IMR-90 (cell line): ENCODE measurements at regions not wholly inside any gene's neighbourhood (a gene's known extent, or its start where the extent isn't known, plus 50 kb on each side); places are given as distances from the start of the nearest gene placed in this dataset.

Experiments
- ATAC-seq: fragments of 200-7000 bp; cut with Tn5 transposase; 2 replicates; pipeline ENCODE4 v1.9.1; 2020; ENCODE audit warnings: low read depth, mild to moderate bottlenecking, moderate library complexity
- BruUV-seq: library from RNA; stranded (reverse); fragments of 400-500 nt; replicated peaks from 2 replicates; lab custom pipeline; 2021; lab: Mats Ljungman, UMichigan
- CTCF ChIA-PET: fragments of 300-600 bp; formaldehyde crosslinking; extraction: SDS; loops from one replicate; lab custom pipeline; 2021; ENCODE audit warnings: antibody characterized with exemption; lab: Yijun Ruan, JAX
- POLR2A ChIA-PET: fragments of 300-600 bp; sonication (Branson Sonifier 250); formaldehyde crosslinking; loops from one replicate; lab custom pipeline; 2022; ENCODE audit warnings: antibody characterized with exemption; ENCODE audit not compliant: unreplicated experiment; lab: Charles Lee
- DNase-seq: peaks from one replicate; pipeline ENCODE4 v3.0.0; 2013
- H2AFZ ChIP-seq: replicated peaks from 2 replicates; pipeline ENCODE3; 2013; ENCODE audit warnings: low read length, mild to moderate bottlenecking; ENCODE audit not compliant: poor library complexity
- H2AK5ac ChIP-seq: 2 replicates; pipeline ENCODE4 v1.6.1; 2013; ENCODE audit warnings: low read depth, low read length, inconsistent platforms
- H2AK9ac ChIP-seq: replicated peaks from 2 replicates; pipeline ENCODE3; 2013; ENCODE audit warnings: mild to moderate bottlenecking, low read depth, low read length, moderate library complexity; ENCODE audit not compliant: poor library complexity
- H2BK120ac ChIP-seq: 2 replicates; pipeline ENCODE4 v1.6.1; 2013; ENCODE audit warnings: low read depth, low read length, inconsistent platforms
- H2BK15ac ChIP-seq: 3 replicates; pipeline ENCODE4 v1.6.1; 2013; ENCODE audit warnings: low read depth, low read length, inconsistent platforms
- H2BK20ac ChIP-seq: 2 replicates; pipeline ENCODE4 v1.6.1; 2013; ENCODE audit warnings: low read depth, mild to moderate bottlenecking, inconsistent platforms, low read length, moderate library complexity
- H2BK5ac ChIP-seq: 2 replicates; pipeline ENCODE4 v1.6.1; 2013; ENCODE audit warnings: mild to moderate bottlenecking, low read depth, low read length, inconsistent platforms; ENCODE audit not compliant: poor library complexity, severe bottlenecking
- H3K14ac ChIP-seq: replicated peaks from 2 replicates; pipeline ENCODE4 v1.6.1; 2013; ENCODE audit warnings: low read depth, low read length, inconsistent platforms
- H3K18ac ChIP-seq: 2 replicates; pipeline ENCODE4 v1.6.1; 2013; ENCODE audit warnings: low read depth, low read length, control low read depth
- H3K23ac ChIP-seq: 2 replicates; pipeline ENCODE4 v1.6.1; 2013; ENCODE audit warnings: low read depth, low read length, inconsistent platforms
- H3K27ac ChIP-seq: 2 replicates; pipeline ENCODE4 v1.5.1; 2013; ENCODE audit warnings: mild to moderate bottlenecking, control low read depth, low read length; ENCODE audit not compliant: insufficient read depth
- H3K27me3 ChIP-seq: 2 replicates; pipeline ENCODE4 v1.6.1; 2013; ENCODE audit warnings: low read length; ENCODE audit not compliant: control insufficient read depth, insufficient read depth
- H3K36me3 ChIP-seq: 2 replicates; pipeline ENCODE4 v1.6.1; 2013; ENCODE audit warnings: low read length, mixed read lengths; ENCODE audit not compliant: control insufficient read depth, insufficient read depth
- H3K4ac ChIP-seq: 2 replicates; pipeline ENCODE4 v1.6.1; 2013; ENCODE audit warnings: low read depth, low read length, inconsistent platforms
- H3K4me1 ChIP-seq: 2 replicates; pipeline ENCODE4 v1.6.1; 2013; ENCODE audit warnings: low read length, mixed read lengths; ENCODE audit not compliant: control insufficient read depth, insufficient read depth
- H3K4me2 ChIP-seq: 2 replicates; pipeline ENCODE4 v1.6.1; 2013; ENCODE audit warnings: low read depth, mild to moderate bottlenecking, control low read depth, low read length, moderate library complexity
- H3K4me3 ChIP-seq: 2 replicates; pipeline ENCODE4 v1.5.1; 2013; ENCODE audit warnings: low read depth, mild to moderate bottlenecking, control low read depth, low read length, moderate library complexity; ENCODE audit not compliant: insufficient read depth
- H3K56ac ChIP-seq: 2 replicates; pipeline ENCODE4 v1.6.1; 2013; ENCODE audit warnings: low read length, inconsistent platforms; ENCODE audit not compliant: insufficient read depth; ENCODE audit errors: extremely low read depth
- H3K79me1 ChIP-seq, 2 experiments: 2 replicates each; pipeline ENCODE4 v1.6.1; 2013; ENCODE audit warnings: low read length in 2 of 2, inconsistent platforms in 1 of 2, low read depth in 1 of 2
- H3K9ac ChIP-seq: 2 replicates; pipeline ENCODE4 v1.6.1; 2013; ENCODE audit warnings: low read depth, low read length, control low read depth
- H3K9me1 ChIP-seq: 2 replicates; pipeline ENCODE4 v1.6.1; 2013; ENCODE audit warnings: low read length, inconsistent platforms; ENCODE audit not compliant: insufficient read depth
- H3K9me3 ChIP-seq: 2 replicates; pipeline ENCODE4 v1.6.1; 2013; ENCODE audit warnings: low read length; ENCODE audit not compliant: control insufficient read depth, insufficient read depth
- H4K20me1 ChIP-seq: 2 replicates; pipeline ENCODE4 v1.6.1; 2013; ENCODE audit warnings: low read length, inconsistent platforms; ENCODE audit not compliant: insufficient read depth
- H4K5ac ChIP-seq: 2 replicates; pipeline ENCODE4 v1.6.1; 2013; ENCODE audit warnings: mild to moderate bottlenecking, low read depth, low read length, control low read depth
- H4K8ac ChIP-seq, 2 experiments: 2 replicates each; pipeline ENCODE4 v1.6.1; 2013; ENCODE audit warnings: low read depth in 2 of 2, low read length in 2 of 2, control low read depth in 1 of 2, inconsistent platforms in 1 of 2
- H4K91ac ChIP-seq: 2 replicates; pipeline ENCODE4 v1.6.1; 2013; ENCODE audit warnings: low read depth, low read length, inconsistent platforms; ENCODE audit not compliant: insufficient read depth
- BHLHE40 ChIP-seq: fragments of 150-350 bp; IDR thresholded peaks from 2 replicates; pipeline ENCODE4 v1.6.1; 2016; ENCODE audit warnings: mild to moderate bottlenecking, low read depth, low read length
- CEBPB ChIP-seq: IDR thresholded peaks from 2 replicates; pipeline ENCODE4 v1.6.1; 2012; ENCODE audit warnings: low read depth, low read length, improper control_type of control experiment
- CHD1 ChIP-seq: IDR thresholded peaks from 2 replicates; pipeline ENCODE4 v1.6.1; 2012; ENCODE audit warnings: low read depth, low read length, improper control_type of control experiment
- CTCF ChIP-seq: conservative IDR thresholded peaks from 2 replicates; pipeline ENCODE4 v1.5.1; 2012; ENCODE audit warnings: mild to moderate bottlenecking, low read depth, low read length, improper control_type of control experiment
- ELK1 ChIP-seq: fragments of 150-350 bp; IDR thresholded peaks from 2 replicates; pipeline ENCODE4 v1.6.1; 2016; ENCODE audit warnings: low read depth, mild to moderate bottlenecking, low read length, moderate library complexity, borderline replicate concordance
- FOS ChIP-seq: fragments of 150-350 bp; IDR thresholded peaks from 2 replicates; pipeline ENCODE4 v1.6.1; 2016; ENCODE audit warnings: low read depth, low read length
- MAFK ChIP-seq: IDR thresholded peaks from 2 replicates; pipeline ENCODE4 v1.6.1; 2012; ENCODE audit warnings: low read depth, low read length, improper control_type of control experiment
- MAZ ChIP-seq: IDR thresholded peaks from 2 replicates; pipeline ENCODE4 v1.6.1; 2012; ENCODE audit warnings: low read depth, mild to moderate bottlenecking, low read length, improper control_type of control experiment, moderate library complexity, borderline replicate concordance
- MXI1 ChIP-seq: IDR thresholded peaks from 2 replicates; pipeline ENCODE4 v1.6.1; 2012; ENCODE audit warnings: low read depth, mild to moderate bottlenecking, low read length, moderate library complexity, borderline replicate concordance
- NFE2L2 ChIP-seq: fragments of 150-350 bp; IDR thresholded peaks from 2 replicates; pipeline ENCODE4 v1.6.1; 2016; ENCODE audit warnings: low read depth, mild to moderate bottlenecking, low read length
- POLR2A ChIP-seq: IDR thresholded peaks from 2 replicates; pipeline ENCODE4 v1.6.1; 2012; ENCODE audit warnings: mild to moderate bottlenecking, low read depth, low read length
- RAD21 ChIP-seq: IDR thresholded peaks from 2 replicates; pipeline ENCODE4 v1.6.1; 2012; ENCODE audit warnings: low read length, improper control_type of control experiment
- RCOR1 ChIP-seq: IDR thresholded peaks from 2 replicates; pipeline ENCODE4 v1.6.1; 2012; ENCODE audit warnings: mild to moderate bottlenecking, low read length, improper control_type of control experiment; ENCODE audit not compliant: insufficient replicate concordance
- RFX5 ChIP-seq: IDR thresholded peaks from 2 replicates; pipeline ENCODE4 v1.8.0; 2012; ENCODE audit warnings: low read depth, mild to moderate bottlenecking, low read length, moderate library complexity
- SMC3 ChIP-seq: fragments of 150-350 bp; IDR thresholded peaks from 2 replicates; pipeline ENCODE4 v1.6.1; 2016; ENCODE audit warnings: low read depth, mild to moderate bottlenecking, antibody characterized with exemption, low read length, moderate library complexity
- USF2 ChIP-seq: fragments of 150-350 bp; IDR thresholded peaks from 2 replicates; pipeline ENCODE4 v1.6.1; 2017; ENCODE audit warnings: mild to moderate bottlenecking, antibody characterized with exemption, low read length, low read depth
- WGBS, 2 experiments: methylation state at CpG; one replicate each; pipeline versions ENCODE4 v1.1.5 to v1.1.7; 2013; ENCODE audit warnings: missing lambda C conversion rate in 2 of 2; ENCODE audit not compliant: insufficient read length in 1 of 2; ENCODE audit errors: extremely low coverage in 2 of 2; 5-methylcytosine and 5-hydroxymethylcytosine counted together
- dilution Hi-C: fragments of 300-500 bp; cut with HindIII; formaldehyde crosslinking; loops from one replicate; pipeline ENCODE4 v1.14.3; 2018; ENCODE audit warnings: low sequenced_read_pairs; ENCODE audit not compliant: unreplicated experiment
- in situ Hi-C: fragments of 300-500 bp; cut with MboI; formaldehyde crosslinking; loops from 3 replicates; pipeline ENCODE4 v1.14.3; 2019; ENCODE audit warnings: low sequenced_read_pairs, inconsistent platforms, mixed read lengths
- intact Hi-C: fragments of 100-400 bp; cut with micrococcal nuclease; formaldehyde crosslinking; loops from 2 replicates; pipeline ENCODE4 v1.10.0; 2022

- Histone ChIP-seq H2AFZ (no peak overlapping the region), H4K8ac (no peak overlapping the region), H3K4ac (no peak overlapping the region), H3K18ac (no peak overlapping the region), H3K14ac (no peak overlapping the region), H3K9ac (no peak overlapping the region), H3K27ac (no peak overlapping the region), H3K23ac (no peak overlapping the region), H2BK20ac (no peak overlapping the region), H3K79me1 (no peaks in the 10 kb centered on the region), H3K4me2 (no peak overlapping the region), H2AK9ac (no peak overlapping the region), H3K27me3 (no peaks in the 10 kb centered on the region), H3K4me3 (no peak overlapping the region), H4K20me1 (no peaks in the 10 kb centered on the region), H3K4me1 (no peaks in the 10 kb centered on the region), H3K56ac (no peak overlapping the region), H3K36me3 (no peaks in the 10 kb centered on the region), H2AK5ac (no peak overlapping the region), H4K91ac (no peak overlapping the region), H2BK5ac (no peak overlapping the region), H2BK15ac (no peak overlapping the region), H4K5ac (no peak overlapping the region), H3K9me3 (no peaks in the 10 kb centered on the region), H2BK120ac (no peak overlapping the region), H3K9me1 (no peaks in the 10 kb centered on the region)
- intact Hi-C loops (no loop called here), dilution Hi-C loops (no loop called here), in situ Hi-C loops (no loop called here)
- ATAC-seq = no peak
- DNase-seq = no peak
- TF ChIP-seq NFE2L2 (no peak), RCOR1 (no peak), BHLHE40 (no peak), CTCF (no peak), CHD1 (no peak), MXI1 (no peak), MAFK (no peak), SMC3 (no peak), RAD21 (no peak), FOS (no peak), ELK1 (no peak), POLR2A (no peak), MAZ (no peak), USF2 (no peak), CEBPB (no peak), RFX5 (no peak)
- BruUV-seq = no TSS peak
- WGBS, 2 experiments = no CpG with 5 or more reads among the region's 1 CpG
- CTCF ChIA-PET = no interaction called here
- POLR2A ChIA-PET = no interaction called here
Measured at GRCh38 chr2:17135619-17136018, 382.6 kb downstream of the RAD51AP2 start.
